ENCODE measurements at regions not wholly inside any gene's neighbourhood (a gene's known extent, or its start where the extent isn't known, plus 50 kb on each side); places are given as distances from the start of the nearest gene placed in this dataset.

- no peaks in the 10 kb centered on the region for H3K27me3 ChIP-seq (ENCODE audit: insufficient read depth in 3 of 3, low read length in 2 of 3)
- ATAC-seq (no peak), DNase-seq (no peak)
- WGBS, 3 donors, result 80 to 81% (median 81%) methylated on average over 7 of the region's 7 CpGs
- H3K4me1 ChIP-seq, result no peaks in the 10 kb centered on the region
- TF ChIP-seq CTCF (IDR thresholded peaks at IDR 0.05), result no peak
- no peaks in the 10 kb centered on the region for H3K9me3 ChIP-seq
- H3K27ac ChIP-seq, result no peak overlapping the region
- intact Hi-C loops (cut with DNase I), result no loop called here
- H3K36me3 ChIP-seq (ENCODE audit: insufficient read depth in 1 of 2, low read depth in 1 of 2), result no peaks in the 10 kb centered on the region
- H3K4me3 ChIP-seq, result no peak overlapping the region
These were observed 227.8 kb downstream of the ACKR3 start for GRCh38 chr2:236797411-236797810.

GRCh38 chr2:236798491-236798890 is 228.9 kb downstream of the ACKR3 start:
- ATAC-seq (no peak), DNase-seq (no peak)
- intact Hi-C loops (cut with DNase I), result no loop called here
- Histone ChIP-seq H3K4me1 (no peaks in the 10 kb centered on the region), H3K36me3 (ENCODE audit: insufficient read depth in 1 of 2, low read depth in 1 of 2) (no peaks in the 10 kb centered on the region), H3K27me3 (ENCODE audit: insufficient read depth in 3 of 3, low read length in 2 of 3) (no peaks in the 10 kb centered on the region), H3K9me3 (no peaks in the 10 kb centered on the region), H3K4me3 (no peak overlapping the region), H3K27ac (no peak overlapping the region)
- WGBS, 3 donors, result 95 to 99% (median 96%) methylated on average over 3 of the region's 3 CpGs
- no peak for TF ChIP-seq CTCF (IDR thresholded peaks at IDR 0.05)

- Histone ChIP-seq H3K4me3 (no peak overlapping the region), H3K4me1 (no peaks in the 10 kb centered on the region), H3K27ac (no peak overlapping the region), H3K9me3 (no peaks in the 10 kb centered on the region), H3K36me3 (ENCODE audit: insufficient read depth in 1 of 2, low read depth in 1 of 2) (no peaks in the 10 kb centered on the region), H3K27me3 (ENCODE audit: insufficient read depth in 3 of 3, low read length in 2 of 3) (no peaks in the 10 kb centered on the region)
- 51 to 64% (median 56%) methylated on average over 7 of the region's 7 CpGs for WGBS, 3 donors
- ATAC-seq, result no peak
- DNase-seq, result no peak
- no peak for TF ChIP-seq CTCF (IDR thresholded peaks at IDR 0.05)
- intact Hi-C loops (cut with DNase I), result no loop called here
These were observed 229.9 kb downstream of the ACKR3 start for GRCh38 chr2:236799391-236800026.

- DNase-seq (no peak), ATAC-seq (peak in 3 of 4 donors; percentile 64 to 78 (median 70))
- Histone ChIP-seq H3K4me3 (no peak overlapping the region), H3K9me3 (no peaks in the 10 kb centered on the region), H3K27ac (no peak overlapping the region), H3K36me3 (ENCODE audit: insufficient read depth in 1 of 2, low read depth in 1 of 2) (no peaks in the 10 kb centered on the region), H3K4me1 (no peaks in the 10 kb centered on the region), H3K27me3 (ENCODE audit: insufficient read depth in 3 of 3, low read length in 2 of 3) (no peaks in the 10 kb centered on the region)
- WGBS, 3 donors, result 77 to 87% (median 79%) methylated on average over 6 of the region's 6 CpGs
- intact Hi-C loops (cut with DNase I), result no loop called here
- no peak for TF ChIP-seq CTCF (IDR thresholded peaks at IDR 0.05)
These were observed 233.2 kb downstream of the ACKR3 start for GRCh38 chr2:236802862-236803261.

- TF ChIP-seq CTCF (IDR thresholded peaks at IDR 0.05), result no peak
- Histone ChIP-seq H3K4me3 (no peak overlapping the region), H3K9me3 (no peaks in the 10 kb centered on the region), H3K36me3 (ENCODE audit: insufficient read depth in 1 of 2, low read depth in 1 of 2) (no peaks in the 10 kb centered on the region), H3K27ac (no peak overlapping the region), H3K27me3 (ENCODE audit: insufficient read depth in 3 of 3, low read length in 2 of 3) (no peaks in the 10 kb centered on the region), H3K4me1 (no peaks in the 10 kb centered on the region)
- DNase-seq (no peak), ATAC-seq (no peak)
- WGBS, 3 donors, result 81 to 91% (median 85%) methylated on average over 19 to 20 of the region's 20 CpGs
- intact Hi-C loops (cut with DNase I), result no loop called here
These were observed 234.0 kb downstream of the ACKR3 start for GRCh38 chr2:236803621-236804020.

Measured in psoas muscle (tissue), 7 donors.